ENCODE measurements at regions not wholly inside any gene's neighbourhood (a gene's known extent, or its start where the extent isn't known, plus 50 kb on each side); places are given as distances from the start of the nearest gene placed in this dataset.

GRCh38 chr9:129359162-129359811 is 181.2 kb upstream of the IER5L start:
- DNase-seq (ENCODE audit: low spot score), result no peak

DNA sequence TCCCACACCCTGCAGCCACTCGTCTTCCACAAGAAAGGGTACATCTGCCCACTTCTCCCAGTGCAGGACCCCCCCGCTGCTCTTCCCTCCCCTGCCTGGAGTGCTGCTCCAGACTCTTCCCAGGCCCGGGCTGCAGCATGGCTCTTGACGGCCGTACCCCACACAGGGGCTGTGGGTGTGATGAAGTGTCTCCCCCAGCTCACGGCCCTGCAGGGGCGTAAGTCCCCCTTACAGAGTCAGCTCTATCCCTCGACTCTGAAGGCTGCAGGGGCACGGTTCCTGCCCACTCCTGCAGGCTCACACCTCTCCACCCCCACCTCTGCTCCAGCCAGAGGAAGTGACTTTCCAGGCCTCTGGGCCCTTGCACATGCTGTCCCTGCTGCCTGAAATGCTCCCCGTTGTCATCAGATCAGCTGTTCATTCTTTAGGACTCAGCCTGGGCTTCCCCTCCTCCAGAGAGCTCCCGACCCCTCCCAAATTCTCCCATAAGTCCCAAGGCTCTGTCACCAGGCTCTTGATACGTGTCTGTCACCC is 180.6 kb upstream of the IER5L start:
- DNase-seq (ENCODE audit: low spot score), result no peak

DNA sequence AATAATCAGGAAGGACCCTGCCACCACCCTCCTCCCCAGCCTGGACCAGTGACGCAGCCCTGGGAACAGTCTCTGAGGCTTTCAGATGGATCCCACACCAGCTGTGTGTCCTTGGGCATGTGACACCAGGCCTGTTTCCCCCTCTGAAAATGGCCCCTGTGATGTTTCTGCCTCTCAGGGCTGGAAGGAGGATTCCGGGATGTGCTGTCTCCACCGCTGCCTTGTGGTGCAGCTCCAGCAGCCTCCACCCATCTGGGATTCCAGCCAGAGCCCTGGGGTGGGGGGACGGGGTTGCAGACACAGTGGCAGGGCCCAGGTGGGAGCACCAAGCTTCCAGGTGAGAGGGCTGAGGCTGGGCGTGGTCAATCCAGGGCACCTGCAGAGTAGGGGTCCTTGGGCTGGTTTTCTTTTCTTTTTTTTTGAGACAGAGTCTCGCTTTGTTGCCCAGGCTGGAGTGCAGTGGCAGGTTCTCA is 179.7 kb upstream of the IER5L start:
- DNase-seq (ENCODE audit: low spot score), result no peak

DNA sequence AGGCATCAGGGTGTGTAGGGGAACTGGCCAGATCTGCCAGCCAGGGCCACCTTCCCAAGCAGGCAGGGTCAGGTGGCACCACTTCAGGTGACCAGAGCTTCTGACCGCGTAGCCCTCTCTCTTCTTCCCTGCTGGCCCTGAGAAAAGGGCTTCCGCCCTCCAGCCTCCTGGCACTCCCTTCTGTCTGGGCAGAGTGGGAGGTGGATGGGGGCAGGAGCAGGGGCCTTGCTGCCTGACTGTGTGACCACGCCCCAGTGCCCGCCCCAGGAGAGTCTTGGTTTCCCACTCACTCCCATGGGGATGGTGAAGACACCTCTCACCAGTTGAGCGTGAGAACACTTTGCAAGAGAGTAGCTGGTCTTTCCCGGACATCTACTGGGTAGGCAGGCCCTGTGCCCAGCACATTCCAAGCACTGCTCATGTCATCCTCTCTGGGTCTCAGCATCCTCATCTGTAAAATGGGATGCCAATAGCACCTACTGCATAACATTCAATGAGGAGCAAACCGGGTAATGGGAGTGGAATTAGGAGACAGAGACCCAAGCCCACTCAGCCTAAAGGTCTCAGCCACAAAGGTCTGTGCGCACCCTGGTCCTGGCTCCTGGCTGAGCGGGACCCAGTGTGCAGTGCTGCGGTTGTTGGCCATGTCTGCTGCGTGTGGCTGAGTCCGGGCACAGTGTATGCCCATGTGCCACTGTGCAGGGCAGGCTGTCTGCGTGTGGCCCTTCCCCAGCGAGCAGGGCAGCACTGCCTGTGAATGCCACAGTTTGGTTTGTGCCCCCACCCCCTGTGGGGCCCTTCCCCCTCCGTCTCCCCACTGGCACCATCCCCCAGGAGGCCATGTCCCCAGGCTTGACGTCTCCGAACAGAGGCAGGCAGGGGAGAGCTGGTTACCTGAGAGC is 179.1 kb upstream of the IER5L start:
- DNase-seq (ENCODE audit: low spot score), result no peak

- no peak for DNase-seq (ENCODE audit: low spot score)
Observed at GRCh38 chr9:129355631-129356030, 177.6 kb upstream of the IER5L start.

DNA sequence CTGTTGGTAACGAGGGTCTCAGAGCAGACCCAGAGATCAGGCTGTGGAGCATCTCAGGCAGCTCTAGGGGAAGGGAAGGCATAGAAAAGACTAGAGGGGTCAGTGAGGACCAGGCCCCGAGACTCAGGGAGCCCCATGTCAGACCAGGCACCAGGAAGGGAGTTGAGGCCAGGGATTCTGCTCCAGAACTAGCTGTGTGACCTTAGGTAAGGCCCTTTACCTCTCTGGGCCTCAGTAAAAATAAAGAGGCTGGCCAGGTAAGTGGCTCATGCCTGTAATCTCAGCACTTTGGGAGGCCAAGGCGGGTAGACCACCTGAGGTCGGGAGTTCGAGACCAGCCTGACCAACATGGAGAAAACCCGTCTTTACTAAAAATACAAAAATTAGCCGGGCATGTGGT is 176.4 kb upstream of the IER5L start:
- no peak for DNase-seq (ENCODE audit: low spot score)

DNA sequence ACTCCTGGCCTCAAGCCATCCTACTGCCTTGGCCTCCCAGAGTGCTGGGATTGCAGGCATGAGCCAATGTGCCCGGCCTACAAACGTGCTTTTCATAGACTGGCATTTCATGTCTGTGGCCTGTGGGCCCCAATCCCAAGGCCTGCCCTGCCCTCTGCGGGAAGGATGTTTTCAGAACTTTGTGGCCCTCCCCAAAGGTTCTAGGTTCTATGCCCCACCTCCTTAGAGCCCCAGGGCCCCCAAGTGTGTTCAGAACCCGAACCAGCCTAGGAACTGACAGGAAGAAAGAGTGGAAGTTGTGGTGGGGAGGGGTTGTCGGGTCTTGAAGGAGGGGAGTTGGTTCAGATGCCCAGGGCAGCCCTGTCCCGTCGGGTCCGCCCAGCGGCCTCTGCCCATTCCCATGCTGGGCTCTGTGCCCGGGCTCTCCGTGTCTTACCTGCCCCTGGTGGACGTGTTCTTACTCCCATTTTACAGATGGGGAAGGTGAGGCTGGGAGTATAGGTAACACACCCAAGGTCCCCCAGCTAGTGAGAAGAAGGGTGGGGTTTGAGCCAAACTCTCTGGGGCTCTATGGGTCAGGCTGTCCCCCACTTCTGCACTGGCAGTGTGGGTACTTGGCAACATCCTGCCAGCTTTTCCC is 175.8 kb upstream of the IER5L start:
- DNase-seq (ENCODE audit: low spot score), result no peak

- no peak for DNase-seq (ENCODE audit: low spot score)
Observed at GRCh38 chr9:129352146-129352865, 174.2 kb upstream of the IER5L start.

GRCh38 chr9:129351642-129352145 is 173.6 kb upstream of the IER5L start:
- DNase-seq (ENCODE audit: low spot score), result no peak

- DNase-seq (ENCODE audit: low spot score), result no peak
Observed at GRCh38 chr9:129351058-129351641, 173.1 kb upstream of the IER5L start.

DNA sequence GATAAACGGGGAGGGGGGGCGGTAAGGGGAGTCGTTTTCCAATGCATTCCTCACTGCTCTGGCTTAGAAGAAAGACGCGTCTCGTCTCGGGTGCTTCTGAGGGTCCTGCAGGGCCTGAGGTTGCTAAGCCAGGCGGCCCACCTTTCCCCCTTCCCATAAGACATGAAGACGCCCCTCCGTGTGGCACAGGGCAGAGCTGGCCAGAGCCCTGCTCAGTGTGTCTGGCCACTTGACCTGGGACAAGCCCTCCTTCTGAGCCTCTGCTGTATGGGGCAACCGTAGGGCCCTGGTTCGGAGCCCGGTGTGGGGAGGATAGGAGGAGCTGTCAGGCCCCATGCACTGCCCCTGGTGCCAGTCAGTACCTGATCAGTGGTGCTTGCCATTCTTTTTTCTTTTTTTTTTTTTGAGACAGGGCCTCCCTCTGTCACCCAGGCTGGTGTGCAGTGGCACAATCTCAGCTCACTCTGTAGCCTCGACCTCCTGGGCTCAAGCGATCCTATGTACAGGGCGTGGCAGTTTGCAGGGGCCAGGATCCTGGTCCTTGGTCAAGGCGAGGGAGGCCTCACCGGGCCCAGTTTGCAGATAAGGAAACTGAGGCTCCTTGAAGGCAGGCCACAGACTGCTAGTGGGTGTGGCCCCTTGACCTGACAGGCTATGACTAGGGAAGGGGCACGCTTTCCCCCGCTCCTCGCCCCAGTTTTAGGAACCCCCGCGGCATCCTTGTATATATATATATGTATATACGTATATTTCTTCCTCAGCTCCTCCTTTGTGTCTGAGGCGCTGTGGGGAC is 172.3 kb upstream of the IER5L start:
- no peak for DNase-seq (ENCODE audit: low spot score)

GRCh38 chr9:129349665-129349947 is 171.5 kb upstream of the IER5L start:
- DNase-seq (ENCODE audit: low spot score), result no peak

DNA sequence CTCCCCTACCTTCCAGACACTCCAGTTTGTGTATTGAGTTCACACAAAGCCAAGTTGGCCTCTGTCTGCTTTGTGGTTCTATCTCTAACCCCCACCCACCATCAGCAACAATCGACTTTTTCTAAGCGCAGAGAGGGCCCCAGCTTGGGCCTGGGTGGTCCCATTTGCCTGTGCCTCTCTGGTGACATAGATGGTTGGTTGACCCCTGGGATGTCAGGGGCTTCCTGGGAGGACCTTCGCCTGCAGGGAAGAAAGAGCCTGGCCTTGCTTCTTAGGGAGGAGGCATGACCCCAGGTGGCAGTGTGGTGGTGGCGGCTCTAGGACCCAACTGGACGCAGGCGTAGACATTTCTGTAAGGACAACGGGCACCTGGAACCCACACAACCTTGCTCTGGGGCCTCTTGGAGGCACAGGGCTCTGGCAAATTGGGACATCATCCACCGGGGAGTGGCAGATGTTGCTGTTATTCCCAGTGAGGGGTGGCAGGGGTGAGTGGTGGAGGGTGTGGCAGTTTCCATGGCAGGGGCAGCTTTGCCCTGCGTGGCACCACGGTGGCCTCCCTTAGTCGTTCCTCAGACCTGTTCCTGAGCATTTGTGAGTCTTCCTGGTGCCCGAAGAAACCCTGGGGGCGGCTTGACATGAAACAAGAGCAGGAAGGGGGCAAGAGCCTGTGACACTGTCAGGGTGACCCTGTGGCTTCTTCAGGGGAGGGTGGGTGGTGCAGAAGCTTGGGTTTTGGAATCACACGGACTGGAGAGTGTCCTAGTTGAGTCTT is 171.0 kb upstream of the IER5L start:
- DNase-seq (ENCODE audit: low spot score), result no peak

DNA sequence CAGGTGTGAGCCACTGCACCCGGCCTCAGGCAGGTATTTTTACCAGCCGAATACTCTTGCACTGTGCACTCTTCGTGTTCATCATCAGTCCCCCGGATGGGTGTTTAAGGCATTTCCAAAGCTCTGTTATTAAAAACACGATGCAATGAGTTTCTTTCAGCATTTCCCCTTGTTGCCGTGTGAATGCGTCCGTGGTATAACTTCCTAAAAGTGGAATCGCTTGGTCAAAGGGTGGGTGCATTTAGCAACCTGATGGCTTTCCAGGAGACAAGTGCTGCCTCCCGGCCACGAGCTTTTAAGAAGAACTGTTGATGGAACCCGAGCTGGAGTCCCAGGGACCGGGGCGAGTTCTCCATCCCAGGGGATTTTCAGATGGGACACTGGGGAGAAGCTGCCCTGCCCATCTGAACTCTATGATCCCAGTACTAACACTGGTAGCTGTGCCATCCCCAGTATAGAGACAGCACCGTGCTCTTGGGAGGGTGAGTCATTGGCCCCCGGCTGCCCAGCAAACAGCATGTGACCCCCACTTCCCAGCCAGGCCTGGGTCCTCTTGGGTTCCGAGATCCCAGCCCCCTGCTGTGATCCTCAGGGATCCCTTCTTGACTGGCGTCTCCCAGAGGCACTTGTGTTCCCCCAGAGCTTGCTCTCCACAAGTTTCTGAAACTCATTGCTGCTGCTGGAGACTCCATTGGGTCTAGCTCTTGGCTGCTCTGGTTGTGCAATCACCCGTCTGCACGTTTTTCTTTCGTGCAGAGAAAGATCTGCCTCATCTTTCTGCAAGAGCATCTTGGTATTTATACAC is 169.5 kb upstream of the IER5L start:
- no peak for DNase-seq (ENCODE audit: low spot score)

DNA sequence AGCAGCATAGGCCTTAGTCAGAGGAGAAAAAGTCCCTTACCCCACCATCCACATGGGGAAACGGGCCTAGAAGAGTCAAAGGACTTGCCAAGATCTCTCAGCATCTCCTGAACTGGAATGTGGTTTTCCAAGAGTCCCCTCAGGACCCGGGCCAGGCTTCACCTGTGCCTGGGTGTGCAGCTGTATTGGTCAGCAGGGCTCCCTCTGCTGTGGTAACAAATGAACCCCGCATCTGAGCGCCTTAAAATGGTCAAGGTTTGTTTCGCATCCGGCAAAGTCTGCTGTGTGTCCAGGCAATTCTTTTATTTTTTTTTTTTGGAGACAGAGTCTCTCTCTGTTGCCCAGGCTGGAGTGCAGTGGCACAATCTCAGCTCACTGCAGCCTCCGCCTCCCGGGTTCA is 168.0 kb upstream of the IER5L start:
- no peak for DNase-seq (ENCODE audit: low spot score)

GRCh38 chr9:129344641-129345495 is 166.8 kb upstream of the IER5L start:
- DNase-seq (ENCODE audit: low spot score), result no peak

DNA sequence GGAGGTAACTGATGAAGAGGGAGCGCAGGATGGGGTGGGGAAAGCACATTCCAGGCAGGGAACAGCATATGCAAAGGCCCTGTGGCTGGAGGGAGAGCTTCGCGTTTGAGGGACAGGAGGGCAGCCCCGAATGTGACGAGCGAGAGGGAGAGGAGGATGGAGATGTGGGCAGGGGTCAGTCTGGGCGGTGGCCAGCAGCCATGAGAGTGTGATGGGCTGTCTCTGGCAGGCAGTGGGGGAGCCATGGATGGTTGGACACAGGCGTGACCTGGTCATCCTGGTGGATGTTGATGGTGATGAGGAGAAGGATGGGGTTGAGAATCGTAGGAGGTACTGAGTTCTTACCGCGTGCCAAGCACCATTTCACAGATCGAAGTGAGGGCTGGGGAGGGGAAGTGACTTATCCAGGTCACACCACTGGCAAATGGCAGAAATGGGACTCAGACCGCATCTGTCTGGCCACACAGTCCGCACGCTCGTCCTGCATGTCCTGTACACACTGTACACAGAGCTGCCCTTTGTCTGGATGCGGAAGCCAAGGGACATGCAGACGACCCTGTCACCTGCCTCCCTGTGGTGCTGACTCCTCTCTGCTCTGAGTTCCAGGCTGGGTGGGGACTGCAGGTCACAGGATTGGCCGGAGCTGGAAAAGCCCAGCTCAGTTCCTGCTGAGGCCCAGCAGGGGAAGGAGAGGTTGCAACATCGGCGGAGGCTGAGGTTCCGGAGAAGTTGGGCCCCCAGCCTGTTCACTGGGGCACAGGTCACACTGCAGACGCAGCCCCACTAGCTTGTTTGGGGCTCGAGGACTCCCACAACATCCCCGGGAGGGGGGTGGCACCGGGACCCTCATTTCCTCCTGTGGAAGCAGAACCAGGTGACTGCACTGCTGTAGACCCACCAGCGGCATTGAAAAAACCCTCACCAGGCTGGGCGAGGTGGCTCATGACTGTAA is 165.6 kb upstream of the IER5L start:
- DNase-seq (ENCODE audit: low spot score), result no peak
